NCI-H2171 treated with DMSO at 0.1 percent for 48 hours (cell line): ENCODE measurements at regions not wholly inside any gene's neighbourhood (a gene's known extent, or its start where the extent isn't known, plus 50 kb on each side); places are given as distances from the start of the nearest gene placed in this dataset.
A peak's percentile ranks its signal among the peaks of the same experiment; 100 is the strongest.

Experiments
- DNase-seq: peaks from one replicate; lab custom pipeline; 2025; lab: John Stamatoyannopoulos, UW

- DNase-seq = no peak
These were observed 68.3 kb downstream of the CHST1 start for GRCh38 chr11:45597097-45597496.

GRCh38 chr11:45596571-45596970, 68.9 kb downstream of the CHST1 start:
- no peak for DNase-seq

- peak; percentile 76 for DNase-seq
These were observed 71.4 kb downstream of the CHST1 start for GRCh38 chr11:45593992-45594391.

- no peak for DNase-seq
These were observed 72.8 kb downstream of the CHST1 start for GRCh38 chr11:45592636-45593035.

GRCh38 chr11:45590743-45591142, 74.7 kb downstream of the CHST1 start:
- DNase-seq = no peak

- no peak for DNase-seq
These were observed 80.2 kb downstream of the CHST1 start for GRCh38 chr11:45585205-45585604.

GRCh38 chr11:45583981-45584566, 81.3 kb downstream of the CHST1 start:
- no peak for DNase-seq

GRCh38 chr11:45580399-45580798, 85.0 kb downstream of the CHST1 start:
- no peak for DNase-seq

GRCh38 chr11:45578316-45578715, 87.1 kb downstream of the CHST1 start:
- DNase-seq = no peak

- DNase-seq = no peak
These were observed 87.7 kb downstream of the CHST1 start for GRCh38 chr11:45577752-45578151.

- DNase-seq = no peak
These were observed 88.8 kb downstream of the CHST1 start for GRCh38 chr11:45576461-45577215.

- DNase-seq = no peak
These were observed 91.7 kb downstream of the CHST1 start for GRCh38 chr11:45573728-45574127.

GRCh38 chr11:45572354-45573123, 92.9 kb downstream of the CHST1 start:
- no peak for DNase-seq

- no peak for DNase-seq
These were observed 95.6 kb downstream of the CHST1 start for GRCh38 chr11:45569776-45570175.

- DNase-seq = peak; percentile 52
These were observed 97.4 kb downstream of the CHST1 start for GRCh38 chr11:45568049-45568448.

- no peak for DNase-seq
These were observed 99.9 kb downstream of the CHST1 start for GRCh38 chr11:45565446-45565988.

- DNase-seq = no peak
These were observed 101.6 kb downstream of the CHST1 start for GRCh38 chr11:45563810-45564209.

- DNase-seq = no peak
These were observed 102.3 kb downstream of the CHST1 start for GRCh38 chr11:45563171-45563570.

- DNase-seq = peak; percentile 68
These were observed 104.5 kb downstream of the CHST1 start for GRCh38 chr11:45560913-45561281.

GRCh38 chr11:45560155-45560912, 105.1 kb downstream of the CHST1 start:
- peak; percentile 97 for DNase-seq

- DNase-seq = no peak
These were observed 108.3 kb downstream of the CHST1 start for GRCh38 chr11:45556851-45557707.
